RWPE2 (cell line): ENCODE measurements at regions not wholly inside any gene's neighbourhood (a gene's known extent, or its start where the extent isn't known, plus 50 kb on each side); places are given as distances from the start of the nearest gene placed in this dataset.

Experiments
- ATAC-seq: fragments of 200-7000 bp; cut with Tn5 transposase; 3 replicates; pipeline ENCODE4 v1.9.1; 2021; ENCODE audit warnings: low read depth
- DNase-seq: peaks from one replicate; pipeline ENCODE4 v3.0.0-alpha.2; 2020; ENCODE audit warnings: low spot score
- H3K27ac ChIP-seq: fragments of 450-650 bp; 2 replicates; pipeline ENCODE4 v1.5.1; 2017; ENCODE audit warnings: mild to moderate bottlenecking; ENCODE audit not compliant: poor library complexity, severe bottlenecking
- H3K27me3 ChIP-seq: fragments of 250-450 bp; sonication (Bioruptor Pico); 2 replicates; pipeline ENCODE4 v1.5.1; 2021; ENCODE audit warnings: mild to moderate bottlenecking, moderate library complexity; ENCODE audit not compliant: insufficient read depth, poor library complexity, severe bottlenecking
- H3K36me3 ChIP-seq: fragments of 250-450 bp; sonication (Bioruptor Pico); 2 replicates; pipeline ENCODE4 v1.5.1; 2020; ENCODE audit warnings: low read depth, mild to moderate bottlenecking, moderate library complexity
- H3K4me1 ChIP-seq: fragments of 250-450 bp; sonication (Bioruptor Pico); 2 replicates; pipeline ENCODE4 v1.5.1; 2021; ENCODE audit warnings: mild to moderate bottlenecking, moderate library complexity; ENCODE audit not compliant: insufficient read depth, poor library complexity, severe bottlenecking
- H3K4me3 ChIP-seq: fragments of 250-450 bp; sonication (Bioruptor Pico); 2 replicates; pipeline ENCODE4 v1.5.1; 2021; ENCODE audit warnings: mild to moderate bottlenecking, moderate library complexity; ENCODE audit not compliant: severe bottlenecking
- H3K9me3 ChIP-seq: fragments of 250-450 bp; sonication (Bioruptor Pico); 2 replicates; pipeline ENCODE4 v1.5.1; 2021; ENCODE audit warnings: mild to moderate bottlenecking, moderate library complexity; ENCODE audit not compliant: severe bottlenecking
- TF ChIP-seq, protein P1 (sequence below): fragments of 450-650 bp; IDR thresholded peaks from one replicate; pipeline ENCODE4 v1.5.1; 2017; ENCODE audit warnings: mild to moderate bottlenecking, moderate library complexity; ENCODE audit not compliant: poor library complexity, severe bottlenecking

DNA sequence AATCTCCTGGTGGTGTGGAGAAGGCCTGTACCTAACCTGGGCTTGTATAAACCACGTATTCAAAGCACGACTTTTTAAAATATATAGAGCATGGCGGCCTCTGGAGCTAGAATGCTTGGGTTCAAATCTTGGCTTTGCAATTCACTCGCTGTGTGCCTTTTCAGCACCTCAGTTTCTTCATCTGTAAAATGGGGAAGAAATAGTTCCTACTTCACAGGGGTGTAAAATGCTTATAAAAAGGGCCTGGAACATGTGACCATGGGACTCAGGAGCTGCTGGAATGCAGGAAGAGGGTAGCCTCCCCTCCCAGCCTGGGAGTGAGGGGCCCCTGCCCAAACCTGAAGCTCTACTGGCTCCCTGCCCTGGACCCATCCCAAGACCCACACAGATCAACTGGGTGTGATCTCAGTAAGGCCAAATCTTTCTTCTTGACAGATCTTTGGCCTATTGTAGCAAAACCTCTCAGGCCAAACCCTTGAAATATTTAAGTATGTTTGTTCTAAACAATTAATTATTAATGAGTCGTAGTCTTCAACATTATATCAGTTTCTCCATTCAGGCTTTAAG, 269.0 kb downstream of the ZSWIM6 start:
- no peak overlapping the region for H3K27ac ChIP-seq
- ATAC-seq (no peak), DNase-seq (no peak)
- TF ChIP-seq, protein P1, sequence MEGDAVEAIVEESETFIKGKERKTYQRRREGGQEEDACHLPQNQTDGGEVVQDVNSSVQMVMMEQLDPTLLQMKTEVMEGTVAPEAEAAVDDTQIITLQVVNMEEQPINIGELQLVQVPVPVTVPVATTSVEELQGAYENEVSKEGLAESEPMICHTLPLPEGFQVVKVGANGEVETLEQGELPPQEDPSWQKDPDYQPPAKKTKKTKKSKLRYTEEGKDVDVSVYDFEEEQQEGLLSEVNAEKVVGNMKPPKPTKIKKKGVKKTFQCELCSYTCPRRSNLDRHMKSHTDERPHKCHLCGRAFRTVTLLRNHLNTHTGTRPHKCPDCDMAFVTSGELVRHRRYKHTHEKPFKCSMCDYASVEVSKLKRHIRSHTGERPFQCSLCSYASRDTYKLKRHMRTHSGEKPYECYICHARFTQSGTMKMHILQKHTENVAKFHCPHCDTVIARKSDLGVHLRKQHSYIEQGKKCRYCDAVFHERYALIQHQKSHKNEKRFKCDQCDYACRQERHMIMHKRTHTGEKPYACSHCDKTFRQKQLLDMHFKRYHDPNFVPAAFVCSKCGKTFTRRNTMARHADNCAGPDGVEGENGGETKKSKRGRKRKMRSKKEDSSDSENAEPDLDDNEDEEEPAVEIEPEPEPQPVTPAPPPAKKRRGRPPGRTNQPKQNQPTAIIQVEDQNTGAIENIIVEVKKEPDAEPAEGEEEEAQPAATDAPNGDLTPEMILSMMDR, result no peak
- H3K27me3 ChIP-seq, result no peaks in the 10 kb centered on the region
- H3K9me3 ChIP-seq, result peaks cover 5% of the 10 kb centered on the region
- H3K4me3 ChIP-seq, result no peak overlapping the region
- H3K36me3 ChIP-seq, result no peaks in the 10 kb centered on the region
- peaks cover 11% of the 10 kb centered on the region for H3K4me1 ChIP-seq

DNA sequence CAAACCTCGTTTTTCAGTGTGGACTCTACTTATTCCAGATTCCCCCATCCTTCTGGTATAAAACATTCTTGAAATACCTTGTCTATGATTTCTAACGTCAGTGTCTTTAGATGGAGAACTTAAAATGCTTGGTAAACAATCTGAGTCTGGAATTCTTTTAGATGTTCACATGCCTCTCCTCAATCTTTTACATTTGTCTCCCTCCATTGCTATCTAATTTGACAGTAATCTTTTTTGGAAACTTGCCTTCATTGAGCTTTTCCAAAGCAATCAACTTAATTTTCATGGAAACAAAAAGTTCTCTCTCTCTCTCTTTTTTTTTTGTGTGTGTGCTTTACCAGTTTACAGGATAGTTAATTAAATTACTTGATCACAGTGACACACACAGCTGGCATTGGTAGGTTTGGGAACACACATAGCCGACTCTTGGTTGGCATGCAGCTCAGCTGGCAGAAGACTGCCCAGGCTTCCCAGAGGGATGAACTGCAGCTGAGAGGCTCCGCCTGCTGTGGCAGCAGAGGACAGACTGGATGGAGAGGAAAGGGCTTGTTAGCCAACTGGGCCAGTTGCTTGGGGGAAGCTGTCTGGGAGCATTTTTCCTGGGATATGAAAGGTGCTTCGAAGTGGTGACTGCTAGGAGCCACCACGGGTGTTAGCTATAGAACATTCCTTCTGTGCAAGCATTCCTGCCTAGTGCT, 271.3 kb downstream of the ZSWIM6 start:
- TF ChIP-seq, protein P1, result no peak
- no peaks in the 10 kb centered on the region for H3K27me3 ChIP-seq

DNA sequence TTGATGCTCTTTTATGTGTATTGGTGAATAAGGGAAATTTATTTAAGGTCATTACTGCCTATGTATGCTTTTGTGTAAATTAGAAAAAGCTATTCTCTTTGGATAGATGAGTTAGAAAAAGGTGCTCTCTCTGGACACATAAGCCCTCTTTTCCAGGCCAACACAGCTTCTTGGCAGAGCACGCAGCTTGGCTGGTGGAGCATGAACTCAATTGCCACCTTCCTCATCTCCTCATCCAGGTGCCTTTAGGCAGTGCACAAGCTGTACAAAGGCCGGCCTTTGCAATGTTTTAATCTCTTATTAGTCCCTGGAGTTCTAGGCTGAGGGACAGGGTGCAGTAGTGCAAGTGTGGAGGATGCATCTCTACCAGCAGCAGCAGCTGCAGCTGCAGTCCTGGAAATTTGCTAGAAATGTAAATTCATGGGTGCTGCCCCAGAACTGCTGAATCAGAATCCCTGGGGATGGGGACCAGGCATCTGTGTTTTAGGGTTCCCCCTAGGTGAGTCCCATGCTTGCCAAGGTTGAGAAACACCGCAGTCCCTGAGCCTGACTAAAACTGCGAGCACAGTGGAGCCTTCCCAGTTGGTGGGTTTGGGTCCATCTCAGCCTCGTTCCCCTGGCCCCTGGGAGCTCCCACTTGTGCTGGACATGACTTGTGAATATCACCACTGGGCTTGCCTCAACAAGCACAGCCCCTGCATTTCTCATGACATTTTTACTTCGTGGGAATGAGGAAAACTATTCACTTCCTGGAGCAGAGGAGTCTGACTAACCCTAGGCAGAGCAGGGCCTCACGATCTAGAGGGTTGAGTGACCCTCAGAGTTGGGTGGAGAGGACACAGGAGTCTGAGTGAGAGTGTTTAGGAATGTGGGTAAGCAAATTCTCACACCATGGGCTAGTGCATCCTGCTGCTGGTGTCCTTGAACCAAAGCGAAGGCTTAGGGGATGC, 272.3 kb downstream of the ZSWIM6 start:
- H3K4me3 ChIP-seq, result no peak overlapping the region
- TF ChIP-seq, protein P1, result no peak
- peaks cover 11% of the 10 kb centered on the region for H3K4me1 ChIP-seq
- H3K36me3 ChIP-seq, result no peaks in the 10 kb centered on the region
- no peaks in the 10 kb centered on the region for H3K9me3 ChIP-seq
- ATAC-seq (peak; percentile 80), DNase-seq (no peak)
- H3K27me3 ChIP-seq, result no peaks in the 10 kb centered on the region
- H3K27ac ChIP-seq, result no peak overlapping the region

More for the DNA sequence above, 271.3 kb downstream of the ZSWIM6 start:
- peaks cover 11% of the 10 kb centered on the region for H3K4me1 ChIP-seq
- H3K4me3 ChIP-seq, result no peak overlapping the region
- H3K9me3 ChIP-seq, result no peaks in the 10 kb centered on the region
- no peak for ATAC-seq
- no peaks in the 10 kb centered on the region for H3K36me3 ChIP-seq
- no peak overlapping the region for H3K27ac ChIP-seq
- DNase-seq, result no peak

DNA sequence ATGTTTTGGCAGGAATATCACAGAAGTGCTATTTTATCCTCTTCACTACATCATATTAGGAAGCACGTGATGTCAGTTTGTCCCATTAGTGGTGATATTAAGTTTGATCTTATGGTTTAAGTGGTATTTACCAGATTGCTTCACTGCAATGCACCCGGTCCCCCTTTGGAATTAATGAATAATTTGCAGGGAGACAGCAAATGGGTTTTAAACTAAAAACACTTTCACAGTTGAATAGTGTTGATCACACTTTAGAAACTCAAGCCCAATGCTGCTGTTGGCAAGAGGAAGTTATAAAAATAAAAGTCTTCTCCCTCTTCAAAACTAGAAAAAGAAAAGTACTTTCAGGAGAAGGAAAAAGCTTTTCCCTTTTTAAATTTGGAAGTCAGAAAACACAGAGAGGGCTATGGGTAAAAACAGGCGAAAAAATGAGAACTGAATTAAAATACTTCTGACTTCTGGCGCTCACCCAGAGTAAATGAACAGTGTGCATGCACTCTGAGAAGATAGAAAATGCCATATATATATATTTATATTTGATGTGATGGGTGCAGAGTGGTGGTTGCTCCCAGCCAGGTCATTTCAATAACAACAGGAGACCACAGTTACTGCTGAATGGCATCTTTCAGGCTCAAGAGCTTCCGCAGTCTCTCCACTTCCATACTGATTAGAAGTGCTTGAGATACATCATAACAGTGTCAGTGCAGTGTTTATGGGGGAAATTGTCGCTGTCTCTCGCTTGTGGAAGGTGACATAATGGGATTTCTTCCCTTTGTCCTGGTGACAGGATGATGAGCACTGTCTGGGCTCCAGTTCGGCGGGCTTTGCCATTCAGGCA, 278.0 kb downstream of the ZSWIM6 start:
- peaks cover under 1% of the 10 kb centered on the region for H3K4me1 ChIP-seq
- ATAC-seq (no peak), DNase-seq (no peak)
- H3K27ac ChIP-seq, result no peak overlapping the region
- H3K4me3 ChIP-seq, result no peak overlapping the region
- TF ChIP-seq, protein P1, result no peak
- no peaks in the 10 kb centered on the region for H3K9me3 ChIP-seq
- no peaks in the 10 kb centered on the region for H3K27me3 ChIP-seq
- H3K36me3 ChIP-seq, result no peaks in the 10 kb centered on the region
